ENCODE measurements at regions not wholly inside any gene's neighbourhood (a gene's known extent, or its start where the extent isn't known, plus 50 kb on each side); places are given as distances from the start of the nearest gene placed in this dataset.

DNA sequence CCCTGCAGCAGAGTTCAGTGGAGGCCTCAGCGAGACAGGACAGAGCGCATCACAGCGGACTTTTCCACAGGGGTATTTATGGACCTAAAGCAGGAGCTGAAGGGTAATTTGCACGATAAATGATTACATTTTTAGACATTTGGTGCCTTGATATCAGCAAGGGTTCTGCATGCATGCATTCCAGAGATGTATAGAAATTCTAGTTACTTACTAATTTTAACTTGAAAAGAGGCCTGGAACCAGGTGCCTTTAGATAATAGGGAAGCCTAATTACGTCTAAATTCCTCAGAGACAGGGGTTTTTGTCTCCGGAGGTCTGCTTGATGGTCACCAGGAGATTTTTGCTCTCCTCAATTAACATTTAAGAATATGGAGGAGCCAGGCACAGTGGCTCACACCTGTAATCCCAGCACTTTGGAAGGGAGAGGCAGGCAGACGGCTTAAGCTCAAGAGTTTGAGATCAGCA lies 79.8 kb upstream of the MFGE8 start (continued):
- TF ChIP-seq GABPA (IDR thresholded peaks at IDR 0.05; ENCODE audit: borderline replicate concordance, insufficient read depth, low read length) (no peak), ASH2L (IDR thresholded peaks at IDR 0.05; ENCODE audit: low read length) (no peak), RXRA (IDR thresholded peaks at IDR 0.05; ENCODE audit: insufficient read depth, low read depth, low read length) (no peak), HDAC6 (IDR thresholded peaks at IDR 0.05; ENCODE audit: low read depth, low read length) (no peak), CHD1 (IDR thresholded peaks at IDR 0.05; ENCODE audit: low read depth, low read length) (no peak), FOSL1 (IDR thresholded peaks at IDR 0.05; ENCODE audit: insufficient read depth, low read depth, low read length) (no peak), TEAD4 (IDR thresholded peaks at IDR 0.05; ENCODE audit: low read depth, low read length) (no peak), YY1 (IDR thresholded peaks at IDR 0.05; ENCODE audit: low read depth, low read length) (0 out of 2 replicates have a peak, but pooled peaks have one; percentile 28), RBBP5 (IDR thresholded peaks at IDR 0.05; ENCODE audit: borderline replicate concordance, low read depth, low read length) (no peak)
- TF ChIP-seq, protein P1, sequence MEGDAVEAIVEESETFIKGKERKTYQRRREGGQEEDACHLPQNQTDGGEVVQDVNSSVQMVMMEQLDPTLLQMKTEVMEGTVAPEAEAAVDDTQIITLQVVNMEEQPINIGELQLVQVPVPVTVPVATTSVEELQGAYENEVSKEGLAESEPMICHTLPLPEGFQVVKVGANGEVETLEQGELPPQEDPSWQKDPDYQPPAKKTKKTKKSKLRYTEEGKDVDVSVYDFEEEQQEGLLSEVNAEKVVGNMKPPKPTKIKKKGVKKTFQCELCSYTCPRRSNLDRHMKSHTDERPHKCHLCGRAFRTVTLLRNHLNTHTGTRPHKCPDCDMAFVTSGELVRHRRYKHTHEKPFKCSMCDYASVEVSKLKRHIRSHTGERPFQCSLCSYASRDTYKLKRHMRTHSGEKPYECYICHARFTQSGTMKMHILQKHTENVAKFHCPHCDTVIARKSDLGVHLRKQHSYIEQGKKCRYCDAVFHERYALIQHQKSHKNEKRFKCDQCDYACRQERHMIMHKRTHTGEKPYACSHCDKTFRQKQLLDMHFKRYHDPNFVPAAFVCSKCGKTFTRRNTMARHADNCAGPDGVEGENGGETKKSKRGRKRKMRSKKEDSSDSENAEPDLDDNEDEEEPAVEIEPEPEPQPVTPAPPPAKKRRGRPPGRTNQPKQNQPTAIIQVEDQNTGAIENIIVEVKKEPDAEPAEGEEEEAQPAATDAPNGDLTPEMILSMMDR (IDR thresholded peaks at IDR 0.05; ENCODE audit: control extremely low read depth in 1 of 3, insufficient read depth in 1 of 3, low read depth in 1 of 3, low read length in 3 of 3) = no peak

Measured in H1 (cell line).